ENCODE measurements at regions not wholly inside any gene's neighbourhood (a gene's known extent, or its start where the extent isn't known, plus 50 kb on each side); places are given as distances from the start of the nearest gene placed in this dataset.

DNA sequence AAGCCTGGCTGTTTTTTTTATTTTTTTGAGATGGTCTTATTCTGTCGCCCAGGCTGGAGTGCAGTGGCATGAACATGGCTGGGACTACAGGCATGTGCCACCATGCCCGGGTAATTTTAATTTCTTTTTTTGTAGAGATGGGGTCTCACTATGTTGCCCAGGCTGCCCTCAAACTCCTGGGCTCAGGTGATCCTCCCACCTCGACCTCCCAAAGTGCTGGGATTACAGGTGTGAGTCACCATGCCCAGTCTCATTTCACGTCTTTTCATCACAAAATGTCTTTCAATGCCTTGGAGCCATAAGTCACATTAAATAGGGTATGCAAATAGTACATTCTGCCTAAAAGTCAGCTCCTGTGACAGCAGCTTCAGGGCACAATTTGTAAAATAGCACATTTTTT is 52.8 kb downstream of the SOX2 start:
- DNase-seq (ENCODE audit: extremely low read depth in 1 of 2, low read depth in 1 of 2): no peak

DNA sequence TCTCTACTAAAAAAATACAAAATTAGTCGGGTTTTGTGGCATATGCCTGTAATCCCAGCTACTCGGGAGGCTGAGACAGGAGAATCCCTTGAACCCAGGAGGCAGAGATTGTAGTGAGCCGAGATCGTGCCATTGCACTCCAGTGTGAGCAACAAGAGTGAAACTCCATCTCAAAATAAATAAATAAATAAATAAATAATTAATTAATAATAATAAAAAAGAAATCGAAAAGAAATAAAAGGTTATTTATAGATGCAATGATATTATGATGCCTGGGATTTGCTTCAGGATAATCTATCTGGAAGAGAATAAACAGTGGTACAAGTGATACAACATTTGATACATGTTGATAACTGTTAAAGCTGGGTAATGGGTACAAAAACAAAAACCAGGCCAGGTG is 58.6 kb downstream of the SOX2 start:
- DNase-seq (ENCODE audit: extremely low read depth in 1 of 2, low read depth in 1 of 2): no peak

GRCh38 chr3:181771120-181771519 is 59.4 kb downstream of the SOX2 start:
- no peak for DNase-seq (ENCODE audit: extremely low read depth in 1 of 2, low read depth in 1 of 2)

- DNase-seq (ENCODE audit: extremely low read depth in 1 of 2, low read depth in 1 of 2): no peak
Measured at GRCh38 chr3:181772166-181772565, 60.4 kb downstream of the SOX2 start.

DNA sequence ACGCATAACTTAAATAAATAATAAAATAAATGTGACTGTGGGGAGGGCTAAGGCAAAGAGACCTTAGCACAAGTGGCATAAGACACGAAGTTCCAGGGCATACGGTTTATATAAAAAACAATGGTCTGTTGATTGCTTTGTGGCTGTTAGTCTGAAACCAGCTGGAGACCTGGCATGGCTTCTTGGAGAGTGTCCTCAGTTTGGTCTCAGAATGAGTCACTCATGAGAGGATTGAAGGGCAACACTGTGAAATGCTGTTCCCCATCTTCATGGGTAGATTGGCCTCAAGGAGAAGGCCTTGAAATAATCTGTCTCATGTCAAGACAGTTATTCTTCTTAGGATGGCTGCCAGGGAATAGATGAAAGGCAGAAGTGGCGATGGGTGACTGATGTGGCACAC is 62.2 kb downstream of the SOX2 start:
- DNase-seq (ENCODE audit: extremely low read depth in 1 of 2, low read depth in 1 of 2): no peak

- DNase-seq (ENCODE audit: extremely low read depth in 1 of 2, low read depth in 1 of 2): no peak
Measured at GRCh38 chr3:181782306-181782954, 70.7 kb downstream of the SOX2 start.

GRCh38 chr3:181790561-181790960 is 78.8 kb downstream of the SOX2 start:
- DNase-seq (ENCODE audit: extremely low read depth in 1 of 2, low read depth in 1 of 2): no peak

GRCh38 chr3:181791056-181791955 is 79.6 kb downstream of the SOX2 start:
- no peak for DNase-seq (ENCODE audit: extremely low read depth in 1 of 2, low read depth in 1 of 2)

DNA sequence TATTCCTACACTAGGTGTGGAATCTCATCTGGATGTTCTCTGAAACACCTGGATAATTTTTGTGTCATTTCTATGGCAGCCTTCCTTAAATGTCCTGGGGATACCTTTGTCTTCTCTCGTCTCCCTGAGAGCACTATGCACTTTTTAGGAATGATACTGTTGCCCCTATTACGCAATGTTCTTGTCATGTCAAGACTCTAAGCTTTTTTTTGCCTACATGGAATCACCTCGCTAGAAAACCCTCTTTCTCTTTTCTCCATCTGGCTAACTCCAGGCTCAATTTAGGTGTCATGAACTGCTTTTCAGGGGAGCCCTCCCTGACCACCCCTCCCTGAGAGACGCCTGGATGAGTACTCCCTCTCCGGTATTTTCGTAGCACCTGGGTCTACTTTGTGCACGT is 81.3 kb downstream of the SOX2 start:
- no peak for DNase-seq (ENCODE audit: extremely low read depth in 1 of 2, low read depth in 1 of 2)

DNA sequence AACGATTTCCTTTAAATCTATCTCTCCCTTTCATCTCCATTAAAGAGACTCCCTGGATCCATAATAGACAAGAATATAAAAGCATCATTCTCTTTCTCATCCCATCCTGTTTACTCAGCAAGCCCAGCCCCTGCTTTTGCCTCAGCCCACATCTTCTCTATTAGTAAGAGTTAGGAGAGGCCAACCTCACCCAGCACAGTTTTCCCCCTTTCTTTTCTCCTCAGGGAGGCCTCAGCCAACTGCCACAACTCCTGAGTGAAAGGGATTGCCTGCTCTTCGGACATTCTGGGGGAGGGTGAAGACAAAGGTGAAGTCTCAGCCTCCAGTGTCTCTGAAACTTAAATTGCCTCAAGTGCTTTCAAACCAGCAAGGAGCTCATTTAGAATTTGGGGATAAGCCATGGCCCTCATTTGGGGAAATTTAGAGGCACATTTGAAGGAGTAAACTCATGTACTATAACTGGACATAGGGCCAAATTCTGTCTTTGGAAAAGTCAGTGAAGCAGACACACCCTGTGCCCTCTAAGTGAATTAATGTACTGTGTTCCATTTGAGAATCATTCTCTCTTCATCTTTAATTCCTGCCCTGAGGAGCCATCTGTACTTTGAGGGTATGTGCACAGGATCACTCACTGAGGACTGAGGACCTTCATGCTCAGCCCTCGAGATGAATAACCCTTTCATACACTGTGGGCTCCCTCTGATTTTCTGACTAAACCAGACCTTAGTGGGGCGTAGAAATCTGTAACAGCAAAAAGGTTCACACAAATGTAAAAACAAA is 82.5 kb downstream of the SOX2 start:
- no peak for DNase-seq (ENCODE audit: extremely low read depth in 1 of 2, low read depth in 1 of 2)

DNA sequence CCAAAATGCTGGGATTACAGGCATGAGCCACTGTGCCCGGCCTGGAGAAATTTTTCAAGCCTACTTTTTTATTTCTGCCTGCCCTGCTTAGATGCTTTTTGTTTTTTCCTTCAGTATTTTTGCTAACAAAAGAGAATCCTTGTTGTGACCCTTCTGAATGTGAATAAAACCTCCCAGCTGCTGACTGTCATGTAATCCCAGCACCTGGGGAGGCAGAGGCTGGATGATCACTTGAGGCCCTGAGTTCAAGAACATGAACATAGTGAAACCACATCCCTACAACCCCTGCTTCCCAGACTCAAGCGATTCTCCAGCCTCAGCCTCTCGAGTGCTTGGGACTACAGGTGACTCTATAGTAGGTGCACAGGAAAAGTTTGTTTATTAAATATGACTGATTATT is 84.9 kb downstream of the SOX2 start:
- DNase-seq (ENCODE audit: extremely low read depth in 1 of 2, low read depth in 1 of 2): no peak

GRCh38 chr3:181797431-181797830 is 85.7 kb downstream of the SOX2 start:
- DNase-seq (ENCODE audit: extremely low read depth in 1 of 2, low read depth in 1 of 2): no peak

- DNase-seq (ENCODE audit: extremely low read depth in 1 of 2, low read depth in 1 of 2): no peak
Measured at GRCh38 chr3:181805703-181806102, 94.0 kb downstream of the SOX2 start.

- DNase-seq (ENCODE audit: extremely low read depth in 1 of 2, low read depth in 1 of 2): no peak
Measured at GRCh38 chr3:181808053-181808452, 96.3 kb downstream of the SOX2 start.

GRCh38 chr3:181823716-181824115 is 112.0 kb downstream of the SOX2 start:
- DNase-seq (ENCODE audit: extremely low read depth in 1 of 2, low read depth in 1 of 2): no peak

DNA sequence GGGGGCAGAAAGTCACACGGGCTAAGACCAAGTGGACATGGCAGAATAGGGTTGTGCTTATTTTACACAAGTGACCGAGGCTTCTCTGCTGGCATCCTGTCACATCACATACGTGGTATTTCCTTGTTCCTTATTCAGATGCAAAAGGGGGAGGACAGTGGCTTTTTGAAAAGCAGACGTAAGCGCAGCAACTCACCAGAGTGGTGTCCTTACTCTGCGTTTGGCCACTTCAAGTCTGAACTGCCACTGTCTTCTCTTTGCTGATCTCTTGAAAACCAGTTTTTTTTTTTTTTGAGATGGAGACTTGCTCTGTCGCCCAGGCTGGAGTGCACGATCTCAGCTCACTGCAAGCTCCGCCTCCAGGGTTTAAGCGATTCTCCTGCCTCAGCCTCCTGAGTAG is 113.2 kb downstream of the SOX2 start:
- no peak for DNase-seq (ENCODE audit: extremely low read depth in 1 of 2, low read depth in 1 of 2)

GRCh38 chr3:181839039-181839915 is 127.6 kb downstream of the SOX2 start:
- no peak for DNase-seq (ENCODE audit: extremely low read depth in 1 of 2, low read depth in 1 of 2)

GRCh38 chr3:181839916-181840297 is 128.2 kb downstream of the SOX2 start:
- DNase-seq (ENCODE audit: extremely low read depth in 1 of 2, low read depth in 1 of 2): no peak

- no peak for DNase-seq (ENCODE audit: extremely low read depth in 1 of 2, low read depth in 1 of 2)
Measured at GRCh38 chr3:181844211-181844610, 132.5 kb downstream of the SOX2 start.

DNA sequence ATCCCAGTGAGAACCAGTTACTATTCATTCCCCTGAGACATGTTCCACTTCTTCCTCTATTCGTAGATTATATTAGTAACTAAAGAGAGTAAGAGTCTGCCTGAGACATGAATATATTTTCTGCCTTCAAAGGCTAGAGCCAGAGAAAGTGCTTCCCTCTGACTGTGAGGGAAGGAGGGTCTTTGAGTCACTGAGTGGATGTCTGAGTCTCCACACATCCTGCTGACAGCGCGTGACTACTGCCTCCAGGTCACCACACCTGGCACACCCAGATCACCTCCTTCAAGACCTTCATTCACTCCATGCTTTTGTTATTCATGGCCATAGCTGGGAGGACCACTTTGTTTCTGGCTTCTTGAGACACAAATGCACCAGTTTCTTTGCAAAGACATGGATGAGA is 135.6 kb downstream of the SOX2 start:
- no peak for DNase-seq (ENCODE audit: extremely low read depth in 1 of 2, low read depth in 1 of 2)

DNA sequence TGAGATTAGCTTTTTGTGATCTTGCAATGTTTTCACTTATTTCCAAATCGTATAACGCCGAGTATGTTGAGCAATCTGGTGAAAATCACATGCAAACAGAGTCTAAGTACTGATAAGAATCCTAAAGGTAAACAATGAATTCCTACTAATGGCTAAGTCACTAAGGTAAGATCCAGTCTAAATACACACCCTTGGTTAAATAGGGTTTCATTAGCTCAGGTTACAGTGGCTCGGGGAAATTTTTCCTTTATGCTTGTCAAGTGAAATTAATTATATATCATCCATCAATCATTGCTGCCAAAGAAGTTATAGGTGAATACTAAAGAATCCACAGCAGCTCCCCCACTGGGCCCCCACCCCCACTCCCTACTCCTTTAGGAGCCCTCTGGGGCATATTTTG is 139.3 kb downstream of the SOX2 start:
- no peak for DNase-seq (ENCODE audit: extremely low read depth in 1 of 2, low read depth in 1 of 2)
